ENCODE measurements at regions not wholly inside any gene's neighbourhood (a gene's known extent, or its start where the extent isn't known, plus 50 kb on each side); places are given as distances from the start of the nearest gene placed in this dataset.

GRCh38 chr15:94734460-94734859 lies 503.1 kb downstream of the MCTP2 start:
- TF ChIP-seq USF2 (IDR thresholded peaks at IDR 0.05; ENCODE audit: borderline replicate concordance, low read depth, low read length) = no peak
- TF ChIP-seq CTCF (IDR thresholded peaks at IDR 0.05) = no peak
- TF ChIP-seq RFX5 (IDR thresholded peaks at IDR 0.05; ENCODE audit: low read length) = no peak
- TF ChIP-seq RCOR1 (IDR thresholded peaks at IDR 0.05; ENCODE audit: low read length) = no peak
- TF ChIP-seq MAX (IDR thresholded peaks at IDR 0.05; ENCODE audit: low read depth) = no peak
- TF ChIP-seq POLR2AphosphoS5 (IDR thresholded peaks at IDR 0.05; ENCODE audit: low read depth, low read length) = no peak
- no peak for TF ChIP-seq MXI1 (IDR thresholded peaks at IDR 0.05; ENCODE audit: low read depth, low read length)
- no peak for TF ChIP-seq PBX3 (IDR thresholded peaks at IDR 0.05)
- TF ChIP-seq EZH2phosphoT487 (IDR thresholded peaks at IDR 0.05; ENCODE audit: borderline replicate concordance, low read depth) = no peak
- TF ChIP-seq ZBTB33 (IDR thresholded peaks at IDR 0.05; ENCODE audit: borderline replicate concordance, low read depth) = no peak
- no peak for TF ChIP-seq RAD21 (IDR thresholded peaks at IDR 0.05; ENCODE audit: low read length)
- TF ChIP-seq TCF12 (IDR thresholded peaks at IDR 0.05) = no peak
- no peak for TF ChIP-seq REST (IDR thresholded peaks at IDR 0.05; ENCODE audit: low read depth, low read length)
